Activated CD4-positive, CD25-positive, alpha-beta regulatory T cell (primary cell): ENCODE measurements at regions not wholly inside any gene's neighbourhood (a gene's known extent, or its start where the extent isn't known, plus 50 kb on each side); places are given as distances from the start of the nearest gene placed in this dataset.
"Not testable (repeated sequence)": the region's sequence is repeated elsewhere in the genome, so short reads cannot be mapped to it uniquely, and the experiment has no call there.

Experiments
- DNase-seq, 4 experiments: peaks; one replicate each; lab custom pipeline; 2025; lab: John Stamatoyannopoulos, UW

- no peak for DNase-seq
These were observed 452.3 kb upstream of the ID2 start for GRCh38 chr2:8229546-8229986.

- no peak for DNase-seq
These were observed 451.4 kb upstream of the ID2 start for GRCh38 chr2:8230466-8230865.

DNA sequence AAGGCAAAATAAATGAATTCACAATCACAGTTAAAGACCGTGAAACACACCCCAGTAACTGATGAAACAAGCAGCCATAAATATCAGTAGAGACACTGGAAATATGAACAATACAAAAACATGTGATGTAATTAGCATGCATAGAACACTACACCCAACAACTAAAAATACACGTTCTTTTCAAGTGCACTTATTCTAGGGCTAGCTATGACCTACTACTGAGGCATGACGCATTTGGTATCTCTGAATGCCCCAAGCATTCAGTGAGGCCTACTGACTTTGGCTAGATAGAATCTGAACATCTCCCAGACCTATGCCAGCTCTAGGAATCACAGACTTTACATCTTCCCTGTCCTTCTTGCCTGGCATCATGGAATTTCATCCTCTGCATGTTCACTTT lies 450.0 kb upstream of the ID2 start:
- DNase-seq = no peak

DNA sequence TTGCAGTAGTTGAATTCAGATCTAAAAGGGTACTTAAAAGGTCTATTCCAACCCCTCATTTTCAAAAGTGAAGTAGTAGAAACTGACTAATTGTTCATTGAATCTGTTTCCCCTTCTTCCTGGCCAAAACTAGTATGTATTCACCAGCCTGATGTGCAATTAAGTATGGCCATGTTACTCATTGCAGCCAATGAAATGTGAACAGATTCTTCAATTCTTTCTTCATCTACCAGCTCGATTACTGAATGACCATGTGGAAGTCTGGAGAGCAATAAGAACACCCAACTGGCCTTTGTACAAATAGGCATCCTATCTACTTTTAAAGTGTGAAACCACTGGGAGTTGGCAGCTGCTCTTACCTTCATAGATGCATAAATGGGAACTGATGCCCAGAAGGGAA lies 449.0 kb upstream of the ID2 start:
- no peak for DNase-seq

- no peak for DNase-seq
These were observed 447.6 kb upstream of the ID2 start for GRCh38 chr2:8234253-8234652.

- DNase-seq = no peak
These were observed 447.0 kb upstream of the ID2 start for GRCh38 chr2:8234757-8235374.

DNA sequence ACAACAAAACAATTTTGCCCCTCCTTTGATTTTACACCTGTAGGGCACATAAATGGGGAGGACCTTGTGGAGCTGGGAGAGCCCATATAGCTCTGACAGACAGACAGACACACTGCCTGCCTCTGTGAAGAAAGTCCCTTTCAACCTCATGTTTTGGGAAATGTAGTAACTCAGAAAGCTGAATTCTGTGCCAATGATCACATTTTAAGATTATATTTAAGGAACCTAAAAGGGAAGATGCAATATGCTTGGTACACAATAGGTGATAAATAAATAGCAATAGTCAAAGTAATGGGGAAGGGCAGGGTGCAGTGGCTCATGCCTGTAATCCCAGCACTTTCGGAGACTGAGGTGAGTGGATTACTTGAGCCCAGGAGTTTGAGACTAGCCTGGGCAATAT lies 446.4 kb upstream of the ID2 start:
- no peak for DNase-seq

DNA sequence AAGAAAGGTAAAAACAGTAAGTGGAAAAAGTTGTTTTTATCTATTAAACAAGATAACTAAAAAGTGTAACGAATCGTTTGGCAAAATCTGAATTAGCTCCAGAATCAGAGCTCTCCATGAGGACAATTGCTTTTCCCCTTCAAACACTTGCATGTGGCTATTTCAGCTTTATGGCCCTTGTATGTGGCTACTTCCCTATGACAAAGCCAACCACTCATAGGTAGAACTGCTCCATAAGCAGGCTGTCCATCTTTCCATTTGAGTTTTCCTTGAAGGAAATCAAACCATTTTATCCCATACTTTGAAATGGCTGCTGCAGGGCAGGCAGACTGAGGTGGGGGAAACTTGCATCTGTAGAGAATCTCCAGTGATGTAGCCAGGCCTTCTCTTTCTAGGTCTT lies 445.5 kb upstream of the ID2 start:
- DNase-seq = no peak

DNA sequence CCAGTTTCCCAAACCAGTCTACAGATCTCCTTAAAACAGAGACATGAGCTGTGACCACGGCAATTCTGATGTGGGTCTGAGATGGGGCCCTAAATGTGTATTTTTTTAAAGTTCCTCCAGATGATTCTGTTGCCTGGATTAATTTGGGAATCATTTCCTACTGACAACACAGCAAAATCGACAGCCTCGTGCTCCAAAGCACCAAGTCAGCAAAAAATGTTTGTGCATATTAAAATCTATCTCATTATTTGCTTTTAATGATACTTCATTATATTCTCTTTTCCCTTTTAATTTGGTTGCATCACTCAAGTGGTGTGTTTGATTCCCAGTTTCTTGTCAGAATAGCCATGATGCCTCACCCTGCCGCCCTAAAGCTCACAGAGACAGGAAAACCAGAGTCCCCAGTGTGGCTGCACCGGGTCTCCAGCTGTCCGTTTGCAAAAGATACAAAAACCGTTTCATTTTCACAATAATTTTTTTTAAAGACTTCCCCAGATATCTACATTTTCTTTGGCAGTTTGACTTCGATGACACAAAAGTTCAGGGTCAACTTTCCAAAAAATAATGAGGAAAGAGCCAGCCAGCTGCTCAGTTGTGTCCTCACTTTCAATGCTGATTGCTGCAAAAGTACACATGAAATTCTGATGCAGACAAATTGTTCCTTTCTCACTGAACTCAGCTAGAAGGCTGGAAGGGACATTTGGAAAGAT lies 443.2 kb upstream of the ID2 start:
- DNase-seq = no peak

GRCh38 chr2:8239531-8240088 lies 442.2 kb upstream of the ID2 start:
- no peak for DNase-seq

DNA sequence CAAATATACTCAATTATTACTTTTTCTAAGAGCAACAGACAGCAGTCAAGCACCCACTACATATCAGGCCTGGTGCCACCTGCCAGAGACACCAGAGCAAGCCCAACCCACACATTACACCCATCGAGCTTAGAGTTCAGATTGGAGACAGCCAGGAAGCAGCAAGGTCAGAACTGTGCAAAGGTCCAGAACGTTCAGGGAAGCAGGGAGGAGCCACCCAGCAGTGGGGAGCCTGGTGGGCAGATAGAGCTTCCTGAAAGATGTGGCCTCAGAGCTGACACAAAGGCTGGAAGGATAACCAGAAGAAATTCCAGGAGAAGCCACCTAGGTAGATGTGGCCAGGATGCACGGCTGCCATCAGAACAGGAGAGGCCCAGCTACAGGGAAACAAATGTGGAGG lies 440.5 kb upstream of the ID2 start:
- no peak for DNase-seq

DNA sequence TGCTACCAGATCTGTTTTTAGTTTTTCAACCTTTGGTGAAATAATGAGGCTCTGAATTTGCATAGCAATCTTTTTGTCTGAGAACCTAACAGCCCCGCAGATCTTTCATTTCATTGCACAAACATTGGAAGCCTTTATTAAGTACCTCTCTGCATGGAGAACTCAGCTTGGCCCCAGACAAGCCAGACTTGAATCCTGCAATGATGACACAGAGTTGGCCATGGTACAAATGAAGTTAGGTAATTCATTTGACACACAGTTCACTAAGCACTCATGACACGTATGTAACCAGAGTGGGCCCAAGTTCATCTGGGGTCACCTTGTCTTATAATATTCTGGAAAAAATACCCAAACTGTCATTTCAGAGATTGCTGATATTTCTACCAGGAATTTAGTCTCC lies 439.1 kb upstream of the ID2 start:
- DNase-seq = no peak

- DNase-seq = no peak
These were observed 438.0 kb upstream of the ID2 start for GRCh38 chr2:8243748-8244400.

- no peak for DNase-seq
These were observed 437.2 kb upstream of the ID2 start for GRCh38 chr2:8244639-8245038.

DNA sequence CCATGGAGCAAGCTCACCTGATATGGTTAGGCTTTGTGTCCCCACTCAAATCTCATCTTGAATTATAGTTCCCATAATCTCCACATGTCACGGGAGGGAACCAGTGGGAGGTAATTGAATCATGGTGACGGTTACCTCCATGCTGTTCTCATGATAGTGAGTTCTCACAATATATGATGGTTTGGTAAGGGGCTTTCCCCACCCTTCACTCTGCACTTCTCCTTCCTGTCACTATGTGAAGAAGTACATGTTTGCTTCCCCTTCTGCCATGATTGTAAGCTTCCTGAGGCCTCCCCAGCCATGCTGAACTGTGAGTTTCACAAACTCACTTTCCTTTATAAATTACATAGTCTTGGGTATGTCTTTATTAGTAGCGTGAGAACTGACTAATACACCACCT lies 435.7 kb upstream of the ID2 start:
- DNase-seq = no peak

DNA sequence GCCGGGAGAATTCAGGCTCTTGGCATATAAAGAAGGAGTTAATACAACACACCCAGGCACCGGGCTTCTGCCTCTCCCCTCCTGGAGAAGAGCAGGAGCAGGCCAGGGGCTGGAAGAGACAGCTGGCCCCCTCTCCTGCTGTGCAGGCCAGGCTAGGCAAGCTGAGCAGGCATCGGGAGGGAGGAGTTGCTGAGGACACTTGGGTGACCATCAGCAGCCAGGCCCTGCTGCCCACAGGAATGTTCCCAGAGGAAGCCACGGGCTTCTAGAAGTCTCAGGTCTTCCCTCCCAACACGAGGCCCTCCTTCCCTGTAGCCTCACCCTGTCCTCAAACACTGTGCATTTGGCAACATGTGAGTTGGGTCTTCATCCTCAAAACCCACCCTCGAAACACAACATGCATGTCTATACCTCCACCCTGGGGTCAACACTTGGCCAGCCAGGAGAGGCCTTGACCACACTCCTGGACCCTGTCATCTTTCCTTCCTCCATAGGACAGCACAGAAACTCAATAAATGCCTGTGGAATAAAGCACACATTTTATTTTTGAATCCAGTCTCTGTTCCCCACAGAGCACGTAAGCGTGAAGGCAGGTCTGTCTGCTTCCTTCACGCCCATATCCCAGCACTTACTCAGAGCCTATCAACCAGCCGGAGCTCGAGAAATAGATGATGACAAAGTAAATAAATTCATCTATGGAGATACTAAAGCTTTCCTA lies 433.8 kb upstream of the ID2 start:
- DNase-seq = no peak

GRCh38 chr2:8248623-8248957 lies 433.3 kb upstream of the ID2 start:
- no peak for DNase-seq

DNA sequence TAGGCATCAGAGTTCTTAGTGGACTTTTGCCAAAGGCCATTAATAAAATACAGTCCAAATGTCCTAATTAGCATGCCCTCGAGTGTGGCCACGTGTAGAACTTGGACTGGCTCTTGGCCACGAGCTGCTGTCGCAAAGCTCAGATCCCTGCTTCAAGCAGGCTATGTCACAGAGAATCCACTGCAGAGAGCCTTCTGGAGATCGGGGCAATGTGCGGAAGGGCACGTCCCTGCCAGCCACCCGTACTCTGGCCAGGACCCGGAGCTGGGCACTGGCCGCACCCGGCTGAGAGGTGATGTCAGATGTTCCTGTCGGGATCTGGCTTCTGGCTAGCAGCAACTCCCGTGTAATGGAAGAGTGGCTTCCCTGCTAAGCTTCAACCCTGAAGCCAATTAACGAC lies 432.7 kb upstream of the ID2 start:
- DNase-seq = no peak

- no peak for DNase-seq
These were observed 432.1 kb upstream of the ID2 start for GRCh38 chr2:8249769-8250168.

GRCh38 chr2:8250290-8250689 lies 431.6 kb upstream of the ID2 start:
- not testable (repeated sequence) for DNase-seq

GRCh38 chr2:8251291-8251690 lies 430.6 kb upstream of the ID2 start:
- DNase-seq = no peak

- DNase-seq = no peak
These were observed 430.0 kb upstream of the ID2 start for GRCh38 chr2:8251856-8252255.
